Thyroid gland (tissue), 4 donors: ENCODE measurements at regions not wholly inside any gene's neighbourhood (a gene's known extent, or its start where the extent isn't known, plus 50 kb on each side); places are given as distances from the start of the nearest gene placed in this dataset.

Experiments used
- POLR2A ChIP-seq, 2 donors: fragments of 450-650 bp; IDR thresholded peaks; one replicate each; pipeline ENCODE4 v1.6.1; 2017; ENCODE audit warnings: antibody characterized with exemption in 2 of 2, mild to moderate bottlenecking in 2 of 2, moderate library complexity in 1 of 2
- TF ChIP-seq, protein P1 (sequence below), 6 experiments: fragments of 200-600 bp in 3 of 6; fragments of 450-650 bp in 3 of 6; sonication (generic) in 3 of 6; IDR thresholded peaks; one replicate each; pipeline ENCODE4 v1.5.1; 2016 to 2019; ENCODE audit warnings: antibody characterized with exemption in 6 of 6, mild to moderate bottlenecking in 2 of 6, inconsistent platforms in 1 of 6, moderate library complexity in 1 of 6

DNA sequence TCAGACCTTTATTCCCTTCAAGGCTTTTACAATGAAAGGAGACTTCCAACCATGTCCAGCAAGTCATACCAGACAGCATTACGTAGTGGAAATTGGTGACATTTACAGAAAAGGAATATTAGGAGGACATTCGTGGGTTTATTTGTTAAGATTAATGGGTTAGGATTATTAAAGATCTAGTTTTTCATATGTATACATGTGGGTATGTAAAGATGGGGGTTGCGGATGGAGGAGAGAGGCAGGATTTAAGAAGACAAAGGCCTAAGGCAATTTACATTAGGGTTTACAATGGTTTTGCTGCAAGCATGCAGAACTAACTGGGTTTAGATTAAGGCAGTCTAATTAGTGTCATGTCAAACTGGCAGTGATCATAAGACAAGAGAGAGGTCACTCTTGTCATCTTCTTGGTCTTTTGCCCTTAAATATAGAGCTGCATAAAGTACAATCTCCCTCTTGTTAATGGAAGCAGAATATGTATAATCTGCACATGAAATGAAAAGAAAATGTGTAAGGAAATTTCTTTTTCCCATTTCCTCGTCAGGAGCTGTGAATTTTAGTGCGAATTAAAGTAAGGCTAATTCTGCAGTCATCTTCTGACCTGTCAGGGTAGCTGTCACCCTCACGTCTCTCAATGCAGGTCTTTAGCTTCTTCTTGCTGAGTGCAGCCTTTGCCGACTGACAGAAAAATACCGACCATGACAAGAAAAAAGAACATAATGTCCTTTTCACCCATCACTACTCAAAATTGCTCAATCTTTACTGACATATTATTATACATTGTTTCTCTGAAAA is 258.9 kb upstream of the MEIS2 start:
- TF ChIP-seq, protein P1, sequence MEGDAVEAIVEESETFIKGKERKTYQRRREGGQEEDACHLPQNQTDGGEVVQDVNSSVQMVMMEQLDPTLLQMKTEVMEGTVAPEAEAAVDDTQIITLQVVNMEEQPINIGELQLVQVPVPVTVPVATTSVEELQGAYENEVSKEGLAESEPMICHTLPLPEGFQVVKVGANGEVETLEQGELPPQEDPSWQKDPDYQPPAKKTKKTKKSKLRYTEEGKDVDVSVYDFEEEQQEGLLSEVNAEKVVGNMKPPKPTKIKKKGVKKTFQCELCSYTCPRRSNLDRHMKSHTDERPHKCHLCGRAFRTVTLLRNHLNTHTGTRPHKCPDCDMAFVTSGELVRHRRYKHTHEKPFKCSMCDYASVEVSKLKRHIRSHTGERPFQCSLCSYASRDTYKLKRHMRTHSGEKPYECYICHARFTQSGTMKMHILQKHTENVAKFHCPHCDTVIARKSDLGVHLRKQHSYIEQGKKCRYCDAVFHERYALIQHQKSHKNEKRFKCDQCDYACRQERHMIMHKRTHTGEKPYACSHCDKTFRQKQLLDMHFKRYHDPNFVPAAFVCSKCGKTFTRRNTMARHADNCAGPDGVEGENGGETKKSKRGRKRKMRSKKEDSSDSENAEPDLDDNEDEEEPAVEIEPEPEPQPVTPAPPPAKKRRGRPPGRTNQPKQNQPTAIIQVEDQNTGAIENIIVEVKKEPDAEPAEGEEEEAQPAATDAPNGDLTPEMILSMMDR (IDR thresholded peaks at IDR 0.05) = no peak
- TF ChIP-seq POLR2A (IDR thresholded peaks at IDR 0.05) = no peak
